ENCODE measurements at regions not wholly inside any gene's neighbourhood (a gene's known extent, or its start where the extent isn't known, plus 50 kb on each side); places are given as distances from the start of the nearest gene placed in this dataset.
"Not testable (repeated sequence)": the region's sequence is repeated elsewhere in the genome, so short reads cannot be mapped to it uniquely, and the experiment has no call there.

GRCh38 chr4:31851946-31852345, 1131.8 kb downstream of the PCDH7 start:
- DNase-seq, result no peak

GRCh38 chr4:31877429-31877828, 1157.3 kb downstream of the PCDH7 start:
- DNase-seq, result no peak

- not testable (repeated sequence) for DNase-seq
Measured at GRCh38 chr4:31880837-31881236, 1160.7 kb downstream of the PCDH7 start.

GRCh38 chr4:31896349-31896748, 1176.2 kb downstream of the PCDH7 start:
- no peak for DNase-seq

- no peak for DNase-seq
Measured at GRCh38 chr4:31905363-31905762, 1185.2 kb downstream of the PCDH7 start.

- DNase-seq, result no peak
Measured at GRCh38 chr4:31908261-31908660, 1188.1 kb downstream of the PCDH7 start.

- no peak for DNase-seq
Measured at GRCh38 chr4:31917334-31917733, 1197.2 kb downstream of the PCDH7 start.

- DNase-seq, result no peak
Measured at GRCh38 chr4:31918891-31919290, 1198.7 kb downstream of the PCDH7 start.

- DNase-seq, result no peak
Measured at GRCh38 chr4:31923634-31924033, 1203.5 kb downstream of the PCDH7 start.

GRCh38 chr4:31929676-31930345, 1209.6 kb downstream of the PCDH7 start:
- DNase-seq, result no peak

GRCh38 chr4:31946456-31946855, 1226.3 kb downstream of the PCDH7 start:
- DNase-seq, result no peak

- DNase-seq, result peak; percentile 36
Measured at GRCh38 chr4:31947101-31947500, 1226.9 kb downstream of the PCDH7 start.

- DNase-seq, result no peak
Measured at GRCh38 chr4:31949045-31949444, 1228.9 kb downstream of the PCDH7 start.

GRCh38 chr4:31955346-31955745, 1235.2 kb downstream of the PCDH7 start:
- no peak for DNase-seq

- no peak for DNase-seq
Measured at GRCh38 chr4:31959972-31960371, 1239.8 kb downstream of the PCDH7 start.

- no peak for DNase-seq
Measured at GRCh38 chr4:31964685-31965084, 1244.5 kb downstream of the PCDH7 start.

- DNase-seq, result no peak
Measured at GRCh38 chr4:31968842-31969241, 1248.7 kb downstream of the PCDH7 start.

GRCh38 chr4:31974490-31975002, 1254.4 kb downstream of the PCDH7 start:
- DNase-seq, result no peak

- DNase-seq, result no peak
Measured at GRCh38 chr4:31979988-31980387, 1259.8 kb downstream of the PCDH7 start.

GRCh38 chr4:31983246-31983645, 1263.1 kb downstream of the PCDH7 start:
- peak; percentile 50 for DNase-seq

- DNase-seq, result no peak
Measured at GRCh38 chr4:31983677-31984076, 1263.5 kb downstream of the PCDH7 start.

GRCh38 chr4:31984872-31985271, 1264.7 kb downstream of the PCDH7 start:
- no peak for DNase-seq

- DNase-seq, result no peak
Measured at GRCh38 chr4:31995943-31996901, 1276.1 kb downstream of the PCDH7 start.

- DNase-seq, result no peak
Measured at GRCh38 chr4:31998807-31999206, 1278.6 kb downstream of the PCDH7 start.

All from DMS53 (cell line).